Spleen (tissue), 11 donors: ENCODE measurements at regions not wholly inside any gene's neighbourhood (a gene's known extent, or its start where the extent isn't known, plus 50 kb on each side); places are given as distances from the start of the nearest gene placed in this dataset.

Experiments
- DNase-seq: peaks from one replicate; pipeline ENCODE4 v3.0.0-alpha.2; 2020
- H3K27ac ChIP-seq, 8 donors: fragments of 200-600 bp; sonication (generic) in 7 of 8; 1 replicate in 4 of 8; 2 replicates in 4 of 8; pipeline versions ENCODE4 v1.5.0 to v1.8.0; 2016 to 2021; ENCODE audit warnings: inconsistent platforms in 4 of 8, mild to moderate bottlenecking in 4 of 8, moderate library complexity in 1 of 8
- H3K27me3 ChIP-seq, 7 donors: fragments of 200-600 bp; sonication (generic) in 6 of 7; replicated peaks in 1 of 7; 1 replicate in 4 of 7; 2 replicates in 3 of 7; pipeline versions ENCODE4 v1.5.0 to v1.8.0; 2016 to 2021; ENCODE audit warnings: inconsistent platforms in 3 of 7, mild to moderate bottlenecking in 1 of 7
- H3K36me3 ChIP-seq, 6 donors: fragments of 200-600 bp; sonication (generic) in 5 of 6; 1 replicate in 4 of 6; 2 replicates in 2 of 6; pipeline versions ENCODE4 v1.5.0 to v1.8.0; 2016 to 2021; ENCODE audit warnings: inconsistent platforms in 2 of 6
- H3K4me1 ChIP-seq, 6 donors: fragments of 200-600 bp; sonication (generic) in 5 of 6; 1 replicate in 3 of 6; 2 replicates in 3 of 6; pipeline versions ENCODE4 v1.5.0 to v1.8.0; 2016 to 2021; ENCODE audit warnings: inconsistent platforms in 3 of 6
- H3K4me3 ChIP-seq, 8 donors: fragments of 200-600 bp; sonication (generic) in 7 of 8; 1 replicate in 4 of 8; 2 replicates in 4 of 8; pipeline versions ENCODE4 v1.5.0 to v1.8.0; 2016 to 2021; ENCODE audit warnings: inconsistent platforms in 4 of 8, mild to moderate bottlenecking in 4 of 8, moderate library complexity in 2 of 8
- H3K9me3 ChIP-seq, 8 donors: fragments of 200-600 bp; sonication (generic) in 7 of 8; 1 replicate in 4 of 8; 2 replicates in 4 of 8; pipeline versions ENCODE4 v1.5.0 to v1.8.0; 2016 to 2021; ENCODE audit warnings: inconsistent platforms in 4 of 8
- POLR2A ChIP-seq, 3 donors: fragments of 450-650 bp; IDR thresholded peaks; one replicate each; pipeline ENCODE4 v1.5.1; 2017; ENCODE audit warnings: antibody characterized with exemption in 3 of 3, mild to moderate bottlenecking in 1 of 3
- POLR2AphosphoS5 ChIP-seq, 3 donors: sonication (generic); formaldehyde crosslinking; IDR thresholded peaks; one replicate each; pipeline ENCODE4 v1.5.1; 2017; ENCODE audit warnings: antibody characterized with exemption in 3 of 3
- WGBS, 5 donors: extraction: QIAGEN DNeasy Blood & Tissue Kit in 3 of 5; methylation state at CpG; one replicate each; pipeline versions ENCODE4 v1.1.5 to v1.1.7; 2013 to 2018; 5-methylcytosine and 5-hydroxymethylcytosine counted together
- intact Hi-C: fragments of 100-400 bp; cut with DNase I; formaldehyde crosslinking; loops from one replicate; pipeline ENCODE4 v1.15.0; 2023; ENCODE audit warnings: low total_unique reads
- TF ChIP-seq, protein P1 (sequence below), 11 experiments: fragments of 200-600 bp in 7 of 11; fragments of 450-650 bp in 4 of 11; sonication (generic) in 4 of 11; IDR thresholded peaks in 8 of 11; conservative IDR thresholded peaks in 3 of 11; 1 replicate in 7 of 11; 2 replicates in 4 of 11; pipeline versions ENCODE4 v1.4.0 to v1.8.0; 2016 to 2021; ENCODE audit warnings: antibody characterized with exemption in 11 of 11, inconsistent platforms in 4 of 11, mild to moderate bottlenecking in 1 of 11
- donor health status: healthy with polysubstance abuse.
- donor health status: DM: no; HTN: no; CAD: no; lungs with moderate emphysema.
- donor health status: DM: no; HTN: no; CAD: no.
- donor health status: Bipolar disorder and iron deficiency.
- donor health status: healthy.
- donor health status: DM: no; HTN: no; CAD: no.
- donor health status: DM: yes; HTN: yes; CAD: no.

DNA sequence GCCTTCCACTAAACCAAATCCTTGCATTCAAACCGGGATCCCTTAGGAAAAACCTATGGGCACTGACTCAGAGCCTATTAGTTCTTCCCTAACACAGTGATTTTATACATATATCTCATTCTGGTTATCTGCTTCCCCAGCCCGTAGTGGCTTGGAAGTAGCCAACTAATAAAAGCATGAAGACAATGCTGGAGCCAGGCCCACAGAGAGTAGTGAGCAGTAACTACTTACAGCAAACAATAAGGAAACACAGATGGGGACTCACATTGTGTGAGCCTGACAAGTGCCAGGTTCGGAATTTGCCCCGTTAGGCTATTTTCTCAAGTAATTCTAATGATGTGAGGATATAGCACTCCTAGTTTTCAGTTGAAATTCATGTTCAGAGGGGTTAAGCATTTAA lies 83.3 kb upstream of the OR5AK2 start:
- no peaks in the 10 kb centered on the region for H3K36me3 ChIP-seq
- WGBS, 5 donors = 68 to 85% (median 71%) methylated on average over 4 of the region's 4 CpGs
- DNase-seq = no peak
- H3K9me3 ChIP-seq = no peaks in the 10 kb centered on the region
- no peak overlapping the region for H3K4me3 ChIP-seq
- intact Hi-C loops = no loop called here
- no peak overlapping the region for H3K27ac ChIP-seq
- TF ChIP-seq POLR2AphosphoS5 (IDR thresholded peaks at IDR 0.05) (no peak), POLR2A (IDR thresholded peaks at IDR 0.05) (no peak)
- TF ChIP-seq, protein P1, sequence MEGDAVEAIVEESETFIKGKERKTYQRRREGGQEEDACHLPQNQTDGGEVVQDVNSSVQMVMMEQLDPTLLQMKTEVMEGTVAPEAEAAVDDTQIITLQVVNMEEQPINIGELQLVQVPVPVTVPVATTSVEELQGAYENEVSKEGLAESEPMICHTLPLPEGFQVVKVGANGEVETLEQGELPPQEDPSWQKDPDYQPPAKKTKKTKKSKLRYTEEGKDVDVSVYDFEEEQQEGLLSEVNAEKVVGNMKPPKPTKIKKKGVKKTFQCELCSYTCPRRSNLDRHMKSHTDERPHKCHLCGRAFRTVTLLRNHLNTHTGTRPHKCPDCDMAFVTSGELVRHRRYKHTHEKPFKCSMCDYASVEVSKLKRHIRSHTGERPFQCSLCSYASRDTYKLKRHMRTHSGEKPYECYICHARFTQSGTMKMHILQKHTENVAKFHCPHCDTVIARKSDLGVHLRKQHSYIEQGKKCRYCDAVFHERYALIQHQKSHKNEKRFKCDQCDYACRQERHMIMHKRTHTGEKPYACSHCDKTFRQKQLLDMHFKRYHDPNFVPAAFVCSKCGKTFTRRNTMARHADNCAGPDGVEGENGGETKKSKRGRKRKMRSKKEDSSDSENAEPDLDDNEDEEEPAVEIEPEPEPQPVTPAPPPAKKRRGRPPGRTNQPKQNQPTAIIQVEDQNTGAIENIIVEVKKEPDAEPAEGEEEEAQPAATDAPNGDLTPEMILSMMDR (IDR thresholded peaks at IDR 0.05 in 8 of 11, conservative IDR thresholded peaks at IDR 0.05 in 3 of 11) = no peak
- H3K4me1 ChIP-seq = no peaks in the 10 kb centered on the region
- no peaks in the 10 kb centered on the region for H3K27me3 ChIP-seq

DNA sequence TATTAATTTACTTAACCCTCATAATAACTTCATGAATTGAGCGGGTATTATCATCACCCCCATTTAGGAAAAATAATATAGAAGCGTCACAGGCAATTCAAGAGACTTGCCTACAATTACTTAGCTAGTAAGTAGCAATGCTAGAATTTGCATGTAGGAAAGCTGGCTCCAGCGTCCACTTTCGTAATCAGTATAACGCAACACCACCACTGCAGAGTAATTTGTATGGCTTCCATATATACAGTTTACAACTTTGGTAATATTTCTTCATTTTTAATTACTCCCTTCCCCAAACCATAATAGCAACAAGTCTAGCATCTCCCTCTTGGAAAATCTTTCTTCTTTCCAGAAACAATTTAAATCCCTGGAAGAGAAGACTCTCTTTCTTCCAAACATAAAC lies 89.9 kb upstream of the OR5AK2 start:
- H3K27ac ChIP-seq = no peak overlapping the region
- no peaks in the 10 kb centered on the region for H3K4me1 ChIP-seq
- DNase-seq = no peak
- H3K4me3 ChIP-seq = no peak overlapping the region
- 78 to 96% (median 91%) methylated on average over 5 of the region's 5 CpGs for WGBS, 5 donors
- H3K9me3 ChIP-seq = no peaks in the 10 kb centered on the region
- TF ChIP-seq POLR2A (IDR thresholded peaks at IDR 0.05) (no peak), POLR2AphosphoS5 (IDR thresholded peaks at IDR 0.05) (no peak)
- TF ChIP-seq, protein P1 (IDR thresholded peaks at IDR 0.05 in 8 of 11, conservative IDR thresholded peaks at IDR 0.05 in 3 of 11) = no peak
- H3K27me3 ChIP-seq = no peaks in the 10 kb centered on the region
- no peaks in the 10 kb centered on the region for H3K36me3 ChIP-seq
- intact Hi-C loops = no loop called here

DNA sequence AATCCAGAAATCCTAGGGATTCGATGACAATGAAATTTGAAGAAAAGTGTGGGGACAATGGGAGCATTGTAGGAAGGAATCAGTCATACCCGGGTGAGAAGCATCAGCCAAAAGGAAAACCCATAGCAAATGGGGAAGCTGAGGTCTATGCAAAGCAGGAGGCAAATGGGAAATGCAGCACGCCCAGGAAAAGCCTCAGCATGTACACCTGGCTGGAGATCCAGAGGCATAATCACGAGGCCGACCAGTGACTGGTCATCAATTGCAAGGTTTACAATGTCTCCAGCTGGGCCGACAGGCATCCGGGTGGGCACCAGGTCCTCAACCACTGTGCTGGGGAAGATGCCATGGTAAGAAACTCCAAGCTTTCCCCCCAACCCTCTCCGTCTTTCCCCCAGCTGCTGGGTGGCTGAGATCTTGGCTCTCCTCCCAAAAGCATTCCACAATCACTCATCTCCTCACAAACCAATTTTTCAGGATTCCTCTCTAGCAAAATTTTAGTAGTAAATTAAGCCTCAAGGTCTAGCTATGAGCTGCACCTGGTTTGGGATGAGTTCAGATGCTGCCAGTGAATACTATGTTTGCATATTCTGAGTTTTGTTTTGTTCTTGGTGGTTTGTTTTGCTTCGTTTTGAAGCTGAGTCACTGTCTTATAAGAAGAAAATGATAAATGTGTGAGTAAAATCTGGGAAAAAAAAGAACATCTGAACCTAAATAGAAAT lies 98.0 kb upstream of the OR5AK2 start:
- no peaks in the 10 kb centered on the region for H3K27me3 ChIP-seq
- H3K9me3 ChIP-seq = no peaks in the 10 kb centered on the region
- no peak overlapping the region for H3K27ac ChIP-seq
- DNase-seq = no peak
- no peaks in the 10 kb centered on the region for H3K4me1 ChIP-seq
- TF ChIP-seq POLR2AphosphoS5 (IDR thresholded peaks at IDR 0.05) = no peak
- no peak for TF ChIP-seq POLR2A (IDR thresholded peaks at IDR 0.05)
- TF ChIP-seq, protein P1 (IDR thresholded peaks at IDR 0.05 in 8 of 11, conservative IDR thresholded peaks at IDR 0.05 in 3 of 11) = no peak
- 74 to 85% (median 79%) methylated on average over 9 of the region's 9 CpGs for WGBS, 5 donors
- H3K4me3 ChIP-seq = no peak overlapping the region
- H3K36me3 ChIP-seq = no peaks in the 10 kb centered on the region
- intact Hi-C loops = no loop called here

DNA sequence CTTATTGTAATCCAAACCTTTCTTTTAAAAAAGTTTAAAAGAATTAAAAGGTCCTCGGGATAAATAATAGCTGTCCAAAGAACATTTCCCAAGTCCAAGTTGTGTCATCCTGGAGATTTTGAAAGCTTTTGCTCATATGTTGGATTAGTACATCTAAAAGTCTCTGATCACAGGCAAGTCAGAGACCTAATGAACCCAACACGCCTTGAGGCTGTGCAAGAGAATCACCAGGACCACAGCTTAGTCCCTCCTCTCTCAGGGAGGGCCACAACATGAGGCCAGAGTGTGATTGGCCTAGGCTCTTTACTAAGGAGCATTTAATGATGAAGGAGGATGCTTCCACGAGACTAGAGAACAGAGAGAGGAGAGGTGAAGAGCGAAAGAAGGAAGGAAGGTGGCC lies 98.7 kb upstream of the OR5AK2 start:
- Histone ChIP-seq H3K27ac (no peak overlapping the region), H3K27me3 (no peaks in the 10 kb centered on the region), H3K4me3 (no peak overlapping the region), H3K4me1 (no peaks in the 10 kb centered on the region), H3K36me3 (no peaks in the 10 kb centered on the region), H3K9me3 (no peaks in the 10 kb centered on the region)
- TF ChIP-seq, protein P1 (IDR thresholded peaks at IDR 0.05 in 8 of 11, conservative IDR thresholded peaks at IDR 0.05 in 3 of 11) = no peak
- TF ChIP-seq POLR2A (IDR thresholded peaks at IDR 0.05) (no peak), POLR2AphosphoS5 (IDR thresholded peaks at IDR 0.05) (no peak)
- intact Hi-C loops = no loop called here
- no peak for DNase-seq
- WGBS, 5 donors = 65 to 85% (median 77%) methylated on average over 4 of the region's 4 CpGs
